IMR-90 (cell line): ENCODE measurements at regions not wholly inside any gene's neighbourhood (a gene's known extent, or its start where the extent isn't known, plus 50 kb on each side); places are given as distances from the start of the nearest gene placed in this dataset.

Experiments used
- ATAC-seq: fragments of 200-7000 bp; cut with Tn5 transposase; 2 replicates; pipeline ENCODE4 v1.9.1; 2020; ENCODE audit warnings: low read depth, mild to moderate bottlenecking, moderate library complexity
- BruUV-seq: library from RNA; stranded (reverse); fragments of 400-500 nt; replicated peaks from 2 replicates; lab custom pipeline; 2021; lab: Mats Ljungman, UMichigan
- CTCF ChIA-PET: fragments of 300-600 bp; formaldehyde crosslinking; extraction: SDS; loops from one replicate; lab custom pipeline; 2021; ENCODE audit warnings: antibody characterized with exemption; lab: Yijun Ruan, JAX
- POLR2A ChIA-PET: fragments of 300-600 bp; sonication (Branson Sonifier 250); formaldehyde crosslinking; loops from one replicate; lab custom pipeline; 2022; ENCODE audit warnings: antibody characterized with exemption; ENCODE audit not compliant: unreplicated experiment; lab: Charles Lee
- DNase-seq: peaks from one replicate; pipeline ENCODE4 v3.0.0; 2013
- H2AFZ ChIP-seq: replicated peaks from 2 replicates; pipeline ENCODE3; 2013; ENCODE audit warnings: low read length, mild to moderate bottlenecking; ENCODE audit not compliant: poor library complexity
- H2AK5ac ChIP-seq: 2 replicates; pipeline ENCODE4 v1.6.1; 2013; ENCODE audit warnings: low read depth, low read length, inconsistent platforms
- H2AK9ac ChIP-seq: replicated peaks from 2 replicates; pipeline ENCODE3; 2013; ENCODE audit warnings: mild to moderate bottlenecking, low read depth, low read length, moderate library complexity; ENCODE audit not compliant: poor library complexity
- H2BK120ac ChIP-seq: 2 replicates; pipeline ENCODE4 v1.6.1; 2013; ENCODE audit warnings: low read depth, low read length, inconsistent platforms
- H2BK15ac ChIP-seq: 3 replicates; pipeline ENCODE4 v1.6.1; 2013; ENCODE audit warnings: low read depth, low read length, inconsistent platforms
- H2BK20ac ChIP-seq: 2 replicates; pipeline ENCODE4 v1.6.1; 2013; ENCODE audit warnings: low read depth, mild to moderate bottlenecking, inconsistent platforms, low read length, moderate library complexity
- H2BK5ac ChIP-seq: 2 replicates; pipeline ENCODE4 v1.6.1; 2013; ENCODE audit warnings: mild to moderate bottlenecking, low read depth, low read length, inconsistent platforms; ENCODE audit not compliant: poor library complexity, severe bottlenecking
- H3K14ac ChIP-seq: replicated peaks from 2 replicates; pipeline ENCODE4 v1.6.1; 2013; ENCODE audit warnings: low read depth, low read length, inconsistent platforms
- H3K18ac ChIP-seq: 2 replicates; pipeline ENCODE4 v1.6.1; 2013; ENCODE audit warnings: low read depth, low read length, control low read depth
- H3K23ac ChIP-seq: 2 replicates; pipeline ENCODE4 v1.6.1; 2013; ENCODE audit warnings: low read depth, low read length, inconsistent platforms
- H3K27ac ChIP-seq: 2 replicates; pipeline ENCODE4 v1.5.1; 2013; ENCODE audit warnings: mild to moderate bottlenecking, control low read depth, low read length; ENCODE audit not compliant: insufficient read depth
- H3K27me3 ChIP-seq: 2 replicates; pipeline ENCODE4 v1.6.1; 2013; ENCODE audit warnings: low read length; ENCODE audit not compliant: control insufficient read depth, insufficient read depth
- H3K36me3 ChIP-seq: 2 replicates; pipeline ENCODE4 v1.6.1; 2013; ENCODE audit warnings: low read length, mixed read lengths; ENCODE audit not compliant: control insufficient read depth, insufficient read depth
- H3K4ac ChIP-seq: 2 replicates; pipeline ENCODE4 v1.6.1; 2013; ENCODE audit warnings: low read depth, low read length, inconsistent platforms
- H3K4me1 ChIP-seq: 2 replicates; pipeline ENCODE4 v1.6.1; 2013; ENCODE audit warnings: low read length, mixed read lengths; ENCODE audit not compliant: control insufficient read depth, insufficient read depth
- H3K4me2 ChIP-seq: 2 replicates; pipeline ENCODE4 v1.6.1; 2013; ENCODE audit warnings: low read depth, mild to moderate bottlenecking, control low read depth, low read length, moderate library complexity
- H3K4me3 ChIP-seq: 2 replicates; pipeline ENCODE4 v1.5.1; 2013; ENCODE audit warnings: low read depth, mild to moderate bottlenecking, control low read depth, low read length, moderate library complexity; ENCODE audit not compliant: insufficient read depth
- H3K56ac ChIP-seq: 2 replicates; pipeline ENCODE4 v1.6.1; 2013; ENCODE audit warnings: low read length, inconsistent platforms; ENCODE audit not compliant: insufficient read depth; ENCODE audit errors: extremely low read depth
- H3K79me1 ChIP-seq, 2 experiments: 2 replicates each; pipeline ENCODE4 v1.6.1; 2013; ENCODE audit warnings: low read length in 2 of 2, inconsistent platforms in 1 of 2, low read depth in 1 of 2
- H3K9ac ChIP-seq: 2 replicates; pipeline ENCODE4 v1.6.1; 2013; ENCODE audit warnings: low read depth, low read length, control low read depth
- H3K9me1 ChIP-seq: 2 replicates; pipeline ENCODE4 v1.6.1; 2013; ENCODE audit warnings: low read length, inconsistent platforms; ENCODE audit not compliant: insufficient read depth
- H3K9me3 ChIP-seq: 2 replicates; pipeline ENCODE4 v1.6.1; 2013; ENCODE audit warnings: low read length; ENCODE audit not compliant: control insufficient read depth, insufficient read depth
- H4K20me1 ChIP-seq: 2 replicates; pipeline ENCODE4 v1.6.1; 2013; ENCODE audit warnings: low read length, inconsistent platforms; ENCODE audit not compliant: insufficient read depth
- H4K5ac ChIP-seq: 2 replicates; pipeline ENCODE4 v1.6.1; 2013; ENCODE audit warnings: mild to moderate bottlenecking, low read depth, low read length, control low read depth
- H4K8ac ChIP-seq, 2 experiments: 2 replicates each; pipeline ENCODE4 v1.6.1; 2013; ENCODE audit warnings: low read depth in 2 of 2, low read length in 2 of 2, control low read depth in 1 of 2, inconsistent platforms in 1 of 2
- H4K91ac ChIP-seq: 2 replicates; pipeline ENCODE4 v1.6.1; 2013; ENCODE audit warnings: low read depth, low read length, inconsistent platforms; ENCODE audit not compliant: insufficient read depth
- BHLHE40 ChIP-seq: fragments of 150-350 bp; IDR thresholded peaks from 2 replicates; pipeline ENCODE4 v1.6.1; 2016; ENCODE audit warnings: mild to moderate bottlenecking, low read depth, low read length
- CEBPB ChIP-seq: IDR thresholded peaks from 2 replicates; pipeline ENCODE4 v1.6.1; 2012; ENCODE audit warnings: low read depth, low read length, improper control_type of control experiment
- CHD1 ChIP-seq: IDR thresholded peaks from 2 replicates; pipeline ENCODE4 v1.6.1; 2012; ENCODE audit warnings: low read depth, low read length, improper control_type of control experiment
- FOS ChIP-seq: fragments of 150-350 bp; IDR thresholded peaks from 2 replicates; pipeline ENCODE4 v1.6.1; 2016; ENCODE audit warnings: low read depth, low read length
- MAFK ChIP-seq: IDR thresholded peaks from 2 replicates; pipeline ENCODE4 v1.6.1; 2012; ENCODE audit warnings: low read depth, low read length, improper control_type of control experiment
- MAZ ChIP-seq: IDR thresholded peaks from 2 replicates; pipeline ENCODE4 v1.6.1; 2012; ENCODE audit warnings: low read depth, mild to moderate bottlenecking, low read length, improper control_type of control experiment, moderate library complexity, borderline replicate concordance
- MXI1 ChIP-seq: IDR thresholded peaks from 2 replicates; pipeline ENCODE4 v1.6.1; 2012; ENCODE audit warnings: low read depth, mild to moderate bottlenecking, low read length, moderate library complexity, borderline replicate concordance
- NFE2L2 ChIP-seq: fragments of 150-350 bp; IDR thresholded peaks from 2 replicates; pipeline ENCODE4 v1.6.1; 2016; ENCODE audit warnings: low read depth, mild to moderate bottlenecking, low read length
- POLR2A ChIP-seq: IDR thresholded peaks from 2 replicates; pipeline ENCODE4 v1.6.1; 2012; ENCODE audit warnings: mild to moderate bottlenecking, low read depth, low read length
- RCOR1 ChIP-seq: IDR thresholded peaks from 2 replicates; pipeline ENCODE4 v1.6.1; 2012; ENCODE audit warnings: mild to moderate bottlenecking, low read length, improper control_type of control experiment; ENCODE audit not compliant: insufficient replicate concordance
- RFX5 ChIP-seq: IDR thresholded peaks from 2 replicates; pipeline ENCODE4 v1.8.0; 2012; ENCODE audit warnings: low read depth, mild to moderate bottlenecking, low read length, moderate library complexity
- SMC3 ChIP-seq: fragments of 150-350 bp; IDR thresholded peaks from 2 replicates; pipeline ENCODE4 v1.6.1; 2016; ENCODE audit warnings: low read depth, mild to moderate bottlenecking, antibody characterized with exemption, low read length, moderate library complexity
- USF2 ChIP-seq: fragments of 150-350 bp; IDR thresholded peaks from 2 replicates; pipeline ENCODE4 v1.6.1; 2017; ENCODE audit warnings: mild to moderate bottlenecking, antibody characterized with exemption, low read length, low read depth
- WGBS, 2 experiments: methylation state at CpG; one replicate each; pipeline versions ENCODE4 v1.1.5 to v1.1.7; 2013; ENCODE audit warnings: missing lambda C conversion rate in 2 of 2; ENCODE audit not compliant: insufficient read length in 1 of 2; ENCODE audit errors: extremely low coverage in 2 of 2; 5-methylcytosine and 5-hydroxymethylcytosine counted together
- dilution Hi-C: fragments of 300-500 bp; cut with HindIII; formaldehyde crosslinking; loops from one replicate; pipeline ENCODE4 v1.14.3; 2018; ENCODE audit warnings: low sequenced_read_pairs; ENCODE audit not compliant: unreplicated experiment
- in situ Hi-C: fragments of 300-500 bp; cut with MboI; formaldehyde crosslinking; loops from 3 replicates; pipeline ENCODE4 v1.14.3; 2019; ENCODE audit warnings: low sequenced_read_pairs, inconsistent platforms, mixed read lengths
- intact Hi-C: fragments of 100-400 bp; cut with micrococcal nuclease; formaldehyde crosslinking; loops from 2 replicates; pipeline ENCODE4 v1.10.0; 2022

- Histone ChIP-seq H3K23ac (no peak overlapping the region), H3K18ac (no peak overlapping the region), H2BK20ac (no peak overlapping the region), H2AFZ (no peak overlapping the region), H2AK5ac (no peak overlapping the region), H3K9me3 (no peaks in the 10 kb centered on the region), H4K91ac (no peak overlapping the region), H3K14ac (no peak overlapping the region), H3K9me1 (0 out of 2 replicates have a peak, but pooled peaks cover 5% of the 10 kb centered on the region), H2BK5ac (no peak overlapping the region), H3K4ac (no peak overlapping the region), H4K20me1 (no peaks in the 10 kb centered on the region), H4K5ac (no peak overlapping the region), H3K4me3 (no peak overlapping the region), H2BK120ac (no peak overlapping the region), H3K4me2 (no peak overlapping the region), H3K27ac (no peak overlapping the region), H3K27me3 (no peaks in the 10 kb centered on the region; the same call in 1 of the 2 replicates), H2AK9ac (no peak overlapping the region), H3K4me1 (no peaks in the 10 kb centered on the region), H3K9ac (no peak overlapping the region), H3K56ac (no peak overlapping the region), H4K8ac (no peak overlapping the region), H3K36me3 (no peaks in the 10 kb centered on the region), H3K79me1 (peaks cover 7 to 40% of the 10 kb centered on the region in 2 experiments; a peak in 3 of 4 replicates), H2BK15ac (no peak overlapping the region)
- intact Hi-C loops (no loop called here), dilution Hi-C loops (no loop called here), in situ Hi-C loops (no loop called here)
- no peak for TF ChIP-seq FOS
- no peak for TF ChIP-seq MXI1
- TF ChIP-seq NFE2L2 = no peak
- no peak for TF ChIP-seq RFX5
- no peak for TF ChIP-seq MAZ
- no peak for TF ChIP-seq CEBPB
- TF ChIP-seq USF2 = no peak
- TF ChIP-seq BHLHE40 = no peak
- TF ChIP-seq MAFK = no peak
- TF ChIP-seq RCOR1 = no peak
- TF ChIP-seq SMC3 = no peak
- no peak for TF ChIP-seq POLR2A
- TF ChIP-seq CHD1 = no peak
- CTCF ChIA-PET = interaction anchor here (1.1 kb wide), 1 partner anchor 9 kb away, joined by 3 read pairs; no protein-coding TSS in a partner anchor
- WGBS, 2 experiments = no CpG with 5 or more reads among the region's 4 CpGs
- DNase-seq (no peak), ATAC-seq (no peak)
- no TSS peak for BruUV-seq
- POLR2A ChIA-PET = no interaction called here
Measured at GRCh38 chr11:33419924-33420323, 162.7 kb downstream of the HIPK3 start.
